ENCODE measurements at regions not wholly inside any gene's neighbourhood (a gene's known extent, or its start where the extent isn't known, plus 50 kb on each side); places are given as distances from the start of the nearest gene placed in this dataset.
"Not testable (repeated sequence)": the region's sequence is repeated elsewhere in the genome, so short reads cannot be mapped to it uniquely, and the experiment has no call there.

DNA sequence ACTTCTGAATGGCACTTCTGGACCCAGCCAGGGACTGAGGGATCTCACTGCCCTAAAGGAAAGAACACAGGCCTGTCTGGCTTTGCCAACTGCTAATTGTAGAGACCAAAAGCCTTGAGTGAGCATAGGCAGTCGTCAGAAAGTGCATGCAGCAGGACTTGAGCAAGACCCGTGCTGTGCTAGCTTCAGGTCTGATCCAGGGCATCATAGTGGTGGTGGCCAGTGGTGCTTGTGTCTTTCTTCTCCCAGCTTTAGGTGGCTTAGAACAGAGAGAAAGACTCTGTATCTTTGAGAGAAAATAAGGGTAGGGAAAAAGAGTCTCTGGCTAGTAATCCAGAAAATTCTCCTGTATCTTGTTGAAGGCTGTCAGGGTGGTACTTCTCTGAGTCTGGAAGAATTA is 1385.6 kb upstream of the DEFB115 start:
- DNase-seq (ENCODE audit: extremely low spot score); POLR2A ChIA-PET; CTCF ChIA-PET: not testable (repeated sequence)

GRCh38 chr20:29873946-29874345 is 1383.5 kb upstream of the DEFB115 start:
- POLR2A ChIA-PET = no interaction called here
- DNase-seq (ENCODE audit: extremely low spot score) = peak; percentile 22
- TF ChIP-seq, protein P1, sequence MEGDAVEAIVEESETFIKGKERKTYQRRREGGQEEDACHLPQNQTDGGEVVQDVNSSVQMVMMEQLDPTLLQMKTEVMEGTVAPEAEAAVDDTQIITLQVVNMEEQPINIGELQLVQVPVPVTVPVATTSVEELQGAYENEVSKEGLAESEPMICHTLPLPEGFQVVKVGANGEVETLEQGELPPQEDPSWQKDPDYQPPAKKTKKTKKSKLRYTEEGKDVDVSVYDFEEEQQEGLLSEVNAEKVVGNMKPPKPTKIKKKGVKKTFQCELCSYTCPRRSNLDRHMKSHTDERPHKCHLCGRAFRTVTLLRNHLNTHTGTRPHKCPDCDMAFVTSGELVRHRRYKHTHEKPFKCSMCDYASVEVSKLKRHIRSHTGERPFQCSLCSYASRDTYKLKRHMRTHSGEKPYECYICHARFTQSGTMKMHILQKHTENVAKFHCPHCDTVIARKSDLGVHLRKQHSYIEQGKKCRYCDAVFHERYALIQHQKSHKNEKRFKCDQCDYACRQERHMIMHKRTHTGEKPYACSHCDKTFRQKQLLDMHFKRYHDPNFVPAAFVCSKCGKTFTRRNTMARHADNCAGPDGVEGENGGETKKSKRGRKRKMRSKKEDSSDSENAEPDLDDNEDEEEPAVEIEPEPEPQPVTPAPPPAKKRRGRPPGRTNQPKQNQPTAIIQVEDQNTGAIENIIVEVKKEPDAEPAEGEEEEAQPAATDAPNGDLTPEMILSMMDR (IDR thresholded peaks at IDR 0.05; ENCODE audit: control extremely low read depth, extremely low read depth, low read depth, missing control alignments) = no peak

GRCh38 chr20:29874476-29875202 is 1382.8 kb upstream of the DEFB115 start:
- POLR2A ChIA-PET = no interaction called here
- CTCF ChIA-PET = no interaction called here
- TF ChIP-seq, protein P1 (IDR thresholded peaks at IDR 0.05; ENCODE audit: control extremely low read depth, extremely low read depth, low read depth, missing control alignments) = no peak
- DNase-seq (ENCODE audit: extremely low spot score) = peak; percentile 22

More at GRCh38 chr20:29873946-29874345, 1383.5 kb upstream of the DEFB115 start:
- CTCF ChIA-PET = interaction anchor here (1.1 kb wide), 1 partner anchor 750 kb away, joined by 3 read pairs; no protein-coding TSS in a partner anchor

- POLR2A ChIA-PET; CTCF ChIA-PET; DNase-seq (ENCODE audit: extremely low spot score): not testable (repeated sequence)
These were observed 1382.0 kb upstream of the DEFB115 start for GRCh38 chr20:29875321-29876083.

DNA sequence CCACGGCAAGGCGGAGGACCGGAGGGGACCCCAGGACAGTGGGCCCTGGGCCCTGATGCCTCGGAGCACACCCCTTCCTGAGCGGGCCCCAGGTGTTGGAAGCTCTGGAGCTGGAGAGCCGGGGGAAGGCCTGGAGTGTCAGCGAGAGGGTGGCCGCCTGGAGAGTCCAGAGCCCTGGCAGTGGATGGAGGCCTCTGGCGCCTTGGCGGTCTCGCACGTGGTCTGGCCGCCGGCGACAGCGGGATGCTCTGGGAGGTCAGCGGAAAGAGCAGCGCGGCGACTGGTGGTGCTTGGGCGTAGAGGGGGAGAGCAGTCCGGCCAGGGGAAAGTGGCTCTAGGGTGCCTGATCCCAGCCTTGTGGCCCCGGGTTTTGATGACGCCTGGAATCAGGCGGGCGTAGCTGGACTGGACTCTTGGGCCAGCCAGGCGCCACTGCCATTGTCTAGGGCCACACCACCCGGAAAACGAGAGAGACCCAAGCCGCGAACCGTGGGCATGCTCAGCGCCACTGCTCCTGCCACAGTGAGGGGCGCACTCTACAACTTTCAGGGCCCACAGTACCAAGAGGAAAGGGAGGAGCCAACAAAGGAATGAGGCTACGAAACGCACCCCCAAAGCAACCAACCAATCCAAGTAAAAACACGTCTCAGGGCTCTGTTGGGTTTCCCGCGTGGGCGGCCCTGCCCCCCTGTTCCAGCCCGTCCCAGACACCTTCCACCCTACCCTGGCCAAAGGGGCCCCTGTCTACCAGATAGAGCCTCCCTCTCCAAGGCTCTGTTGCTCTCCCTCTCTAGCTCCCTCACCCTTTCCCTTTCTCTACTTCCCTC is 1381.2 kb upstream of the DEFB115 start:
- CTCF ChIA-PET; POLR2A ChIA-PET; DNase-seq (ENCODE audit: extremely low spot score): not testable (repeated sequence)

DNA sequence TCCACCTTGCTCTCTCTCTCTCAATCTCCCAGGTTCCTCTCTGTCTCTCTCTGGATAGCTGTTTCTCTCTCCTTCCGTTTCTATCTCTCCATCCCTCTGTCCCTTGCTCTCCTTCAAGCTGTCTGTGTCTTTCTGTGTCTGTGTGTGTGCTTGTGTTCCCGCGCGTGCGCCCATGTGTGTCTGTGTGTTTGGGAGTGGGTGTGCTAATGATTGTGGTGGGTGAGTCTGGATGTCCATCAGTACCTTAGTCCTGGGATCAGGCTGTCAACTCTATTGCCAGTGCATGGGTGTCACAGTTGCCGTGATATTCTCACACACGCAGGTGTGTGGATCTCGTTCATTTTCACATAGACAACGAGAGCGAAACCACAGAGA is 1380.6 kb upstream of the DEFB115 start:
- TF ChIP-seq, protein P1 (IDR thresholded peaks at IDR 0.05; ENCODE audit: control extremely low read depth, extremely low read depth, low read depth, missing control alignments) = no peak
- CTCF ChIA-PET = no interaction called here
- POLR2A ChIA-PET = no interaction called here
- DNase-seq (ENCODE audit: extremely low spot score) = no peak

DNA sequence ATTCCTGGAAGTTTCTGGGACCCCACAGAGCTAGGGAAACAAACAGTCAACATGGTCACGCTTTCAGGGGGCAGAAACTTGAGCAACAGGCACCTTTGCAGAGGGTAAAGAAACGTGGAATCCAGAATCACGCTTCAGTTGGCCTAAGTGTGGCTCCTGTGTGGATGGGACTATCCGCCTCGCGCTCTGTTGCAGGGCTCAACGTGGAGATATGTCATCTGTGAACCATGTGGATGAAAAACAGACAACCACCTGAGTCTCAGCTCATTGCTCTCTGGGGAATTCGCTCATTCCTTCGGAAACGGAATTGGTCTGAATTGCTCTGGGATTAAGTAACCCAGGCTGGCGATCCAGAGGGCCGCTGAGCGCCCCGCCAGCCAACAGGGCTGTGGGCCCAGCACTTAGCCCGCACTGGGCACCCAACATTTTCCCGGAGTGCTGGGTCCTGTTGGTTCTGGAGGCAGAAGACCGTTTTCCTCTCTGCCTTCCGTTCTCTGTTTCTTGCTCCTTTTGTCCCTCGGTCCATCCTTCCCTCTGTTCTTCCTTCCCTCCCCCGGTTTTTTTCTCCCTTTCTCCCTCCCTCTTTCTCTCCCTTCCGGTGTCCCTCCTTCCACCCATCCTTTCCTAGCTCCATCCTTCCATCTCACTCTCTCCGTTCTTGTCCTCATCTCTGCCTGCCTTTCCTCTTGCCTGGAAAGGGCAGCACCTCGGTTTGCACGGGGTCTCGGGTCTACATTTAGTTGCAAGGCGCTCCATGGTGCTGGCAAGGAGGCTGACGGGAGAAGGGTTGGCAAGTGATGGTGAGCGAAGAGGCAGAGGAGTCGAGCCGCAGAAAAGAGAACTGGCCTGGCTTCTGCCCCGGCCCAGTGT is 1379.8 kb upstream of the DEFB115 start:
- DNase-seq (ENCODE audit: extremely low spot score); CTCF ChIA-PET; POLR2A ChIA-PET: not testable (repeated sequence)

DNA sequence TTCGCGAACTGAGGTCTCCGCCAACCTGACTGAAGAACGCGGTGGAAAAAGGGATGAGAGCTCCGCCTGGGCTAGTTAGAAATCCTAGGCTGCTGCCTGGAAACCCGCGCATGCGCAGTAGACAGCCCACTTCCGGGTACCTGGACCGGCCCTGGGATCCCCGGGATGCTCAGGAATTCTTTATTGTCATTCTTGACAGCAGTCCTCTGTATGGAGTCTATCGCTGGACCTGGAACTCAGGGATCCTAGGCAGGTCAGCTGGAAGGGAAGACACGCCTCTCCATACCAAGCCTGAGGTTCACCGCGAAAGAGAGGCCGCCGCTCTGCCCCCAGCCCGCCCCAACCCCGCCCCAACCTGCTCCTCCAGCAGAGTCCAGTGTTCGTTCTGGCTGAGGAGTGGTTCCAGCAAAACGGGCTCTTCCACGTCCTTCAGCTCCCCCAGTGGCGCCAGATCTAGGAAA is 1379.2 kb upstream of the DEFB115 start:
- POLR2A ChIA-PET = no interaction called here
- TF ChIP-seq, protein P1 (IDR thresholded peaks at IDR 0.05; ENCODE audit: control extremely low read depth, extremely low read depth, low read depth, missing control alignments) = no peak
- peak; percentile 17 for DNase-seq (ENCODE audit: extremely low spot score)
- CTCF ChIA-PET = no interaction called here
